H54 (cell line): ENCODE measurements at regions not wholly inside any gene's neighbourhood (a gene's known extent, or its start where the extent isn't known, plus 50 kb on each side); places are given as distances from the start of the nearest gene placed in this dataset.
"Not testable (repeated sequence)": the region's sequence is repeated elsewhere in the genome, so short reads cannot be mapped to it uniquely, and the experiment has no call there.

Source experiments
- DNase-seq: peaks from one replicate; pipeline ENCODE4 v3.0.0; 2011; ENCODE audit warnings: low spot score, mixed read lengths; ENCODE audit not compliant: insufficient read length
- FAIRE-seq: peaks from 3 replicates; lab custom pipeline; 2011; peaks lifted over from hg19 to GRCh38; lab: Jason Lieb, UNC
- POLR2A ChIP-seq: IDR thresholded peaks from 2 replicates; pipeline ENCODE4 v1.6.1; 2011; ENCODE audit warnings: low read depth, mild to moderate bottlenecking, low read length

DNA sequence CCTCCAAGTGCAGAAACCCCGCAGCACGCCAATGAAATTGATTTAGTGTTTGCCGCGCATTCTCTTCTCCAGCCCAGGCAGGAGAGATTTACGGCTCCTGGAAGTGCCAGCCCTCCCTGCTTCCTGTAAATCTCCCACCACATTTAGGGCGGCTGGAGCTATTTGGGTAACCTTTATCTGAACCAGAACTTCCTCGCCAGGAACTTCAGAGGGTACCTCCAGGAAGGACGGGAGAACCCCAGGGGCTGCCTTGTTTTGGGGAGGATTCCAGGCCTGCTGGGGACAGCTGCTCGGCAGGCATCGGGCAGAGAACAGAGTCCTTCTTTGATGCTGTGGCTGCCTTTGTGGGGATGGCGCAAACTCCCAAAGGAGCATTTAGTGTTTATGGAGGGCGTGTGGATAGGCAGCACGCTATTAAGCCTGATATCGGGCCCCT lies 122.0 kb upstream of the MYCN start:
- DNase-seq (no peak), FAIRE-seq (no peak)
- no peak for TF ChIP-seq POLR2A

DNA sequence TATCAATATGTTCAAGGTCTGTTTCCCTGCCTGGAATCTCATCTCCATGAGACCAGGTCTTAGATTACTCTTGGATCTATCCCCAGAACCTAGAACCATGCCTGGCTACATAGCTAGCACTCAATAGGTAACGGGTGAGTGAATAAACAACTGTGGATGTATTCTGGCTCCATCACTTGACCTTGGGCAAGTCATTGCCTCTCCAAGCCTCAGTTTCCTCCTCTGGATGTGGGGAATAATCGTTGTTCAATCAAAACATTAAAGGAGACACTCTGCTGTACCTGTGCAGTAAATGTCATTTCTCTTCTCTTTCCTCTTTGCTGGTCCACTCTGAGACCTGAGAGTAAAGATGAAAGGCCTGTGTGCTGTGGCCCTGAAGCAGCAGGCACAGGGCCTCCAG lies 121.5 kb upstream of the MYCN start:
- no peak for DNase-seq
- TF ChIP-seq POLR2A, result no peak
- no peak for FAIRE-seq

DNA sequence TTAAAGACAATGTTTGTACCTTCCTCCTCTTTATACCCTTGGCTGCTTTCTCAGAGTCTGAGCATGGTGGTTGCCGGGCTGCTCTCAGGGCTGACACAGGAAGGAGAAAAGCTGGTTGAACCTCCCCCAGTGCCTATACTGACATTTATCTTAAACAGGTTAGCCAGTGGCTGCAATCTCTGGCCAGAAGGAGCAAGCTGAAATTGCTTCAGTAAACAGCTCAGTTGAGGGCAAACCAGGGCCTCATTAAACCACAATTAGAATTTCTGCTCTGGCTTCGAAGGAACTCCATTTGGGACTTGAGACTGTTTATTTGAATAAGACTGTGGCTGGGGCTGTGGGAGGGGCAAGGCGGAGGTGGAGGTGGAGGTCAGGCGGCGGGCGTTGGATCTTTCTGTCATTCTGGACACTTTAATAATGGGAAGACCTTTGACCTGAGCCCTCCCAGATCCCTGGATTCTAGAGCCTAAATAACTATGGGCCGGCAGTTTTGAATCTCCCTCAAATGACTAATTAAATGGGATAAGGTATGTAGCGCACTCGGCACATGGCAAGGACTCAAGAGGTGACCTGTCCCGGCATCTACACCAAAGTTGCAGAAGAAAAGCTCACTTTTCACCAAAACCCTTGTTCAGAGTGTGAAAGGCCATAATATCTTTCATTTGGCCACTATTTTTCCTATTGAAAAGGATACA lies 120.6 kb upstream of the MYCN start:
- no peak for FAIRE-seq
- TF ChIP-seq POLR2A, result no peak
- no peak for DNase-seq

DNA sequence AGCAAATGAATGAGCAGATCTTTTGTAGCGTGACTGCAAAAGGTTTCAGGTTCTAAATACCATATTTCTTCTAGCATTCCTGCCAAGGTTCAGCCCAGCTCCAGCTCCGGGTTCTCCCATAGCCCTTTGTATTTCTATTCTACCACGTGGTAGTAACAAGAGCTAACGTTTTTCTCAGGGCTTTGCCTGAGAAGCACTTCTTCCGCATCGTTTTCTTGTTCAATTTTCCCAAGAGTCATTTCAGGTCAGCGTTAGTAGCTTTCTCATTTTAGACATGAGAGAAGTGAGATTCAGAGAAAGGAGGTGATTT lies 120.1 kb upstream of the MYCN start:
- TF ChIP-seq POLR2A, result no peak
- no peak for FAIRE-seq

DNA sequence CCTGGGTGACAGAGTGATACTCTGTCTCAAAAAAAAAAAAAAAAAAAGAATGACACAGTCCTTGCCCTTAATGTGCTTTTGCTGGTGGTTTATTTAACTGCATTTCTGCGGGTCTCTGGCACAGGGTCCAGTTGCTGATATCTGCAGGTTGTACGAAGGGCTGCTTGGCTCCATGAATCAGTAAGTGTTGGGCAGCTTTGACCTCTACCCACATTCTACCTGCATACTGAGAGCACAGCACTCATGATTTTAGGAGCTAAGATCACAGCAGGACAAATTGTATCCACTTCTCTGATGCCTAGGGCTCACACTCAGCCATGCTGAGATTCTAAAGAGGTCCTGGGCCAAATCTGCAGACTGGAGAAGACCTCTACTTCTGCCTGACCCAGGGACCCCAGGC lies 119.4 kb upstream of the MYCN start:
- no peak for TF ChIP-seq POLR2A
- no peak for DNase-seq
- no peak for FAIRE-seq

More for the DNA sequence above, 120.1 kb upstream of the MYCN start:
- DNase-seq, result no peak

GRCh38 chr2:15822151-15823044 lies 118.0 kb upstream of the MYCN start:
- DNase-seq (no peak), FAIRE-seq (no peak)
- TF ChIP-seq POLR2A, result no peak

DNA sequence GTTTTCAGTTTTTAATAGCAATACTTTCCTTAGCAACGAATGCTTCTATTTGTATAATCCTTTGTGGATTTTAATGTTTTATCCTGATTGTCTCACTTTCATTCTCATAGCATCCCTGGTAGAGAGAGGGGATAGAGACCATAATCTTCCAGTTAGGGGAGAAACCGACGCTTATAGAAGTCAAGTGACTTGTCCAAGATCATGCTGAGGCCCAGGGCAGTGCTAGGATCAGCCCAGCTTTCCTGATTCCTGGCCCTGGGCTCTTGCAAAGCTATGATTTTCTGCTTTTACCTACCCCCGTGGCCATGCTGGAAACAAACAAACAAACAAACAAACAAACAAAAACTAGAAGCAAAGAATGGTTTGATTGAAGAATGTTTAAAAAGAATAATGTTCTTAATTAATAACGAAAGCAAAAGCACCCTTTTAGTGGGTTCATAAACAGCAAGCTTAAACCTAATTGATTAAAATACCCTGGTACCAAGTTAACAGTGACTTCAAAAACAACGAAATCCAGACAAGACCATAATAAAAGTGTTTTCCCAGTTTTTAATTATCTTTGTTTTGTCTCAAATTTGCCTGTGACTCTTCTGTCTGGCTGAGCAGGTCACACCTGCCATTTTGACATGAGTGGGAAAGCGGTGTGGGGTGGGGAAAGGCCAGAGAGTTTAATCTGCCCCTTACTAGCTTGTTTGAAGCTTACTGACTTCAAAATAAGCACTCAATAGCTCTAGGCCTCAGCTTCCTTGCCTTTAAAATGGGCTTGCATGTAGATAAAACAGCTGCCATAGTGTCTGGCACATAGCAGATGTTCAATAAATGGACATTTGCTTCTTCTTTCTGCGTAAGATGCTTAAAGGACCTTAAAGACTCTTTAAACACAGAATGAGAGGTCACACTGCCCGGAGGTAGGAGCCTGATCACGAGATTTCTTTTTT lies 116.6 kb upstream of the MYCN start:
- no peak for DNase-seq
- FAIRE-seq, result no peak
- no peak for TF ChIP-seq POLR2A

DNA sequence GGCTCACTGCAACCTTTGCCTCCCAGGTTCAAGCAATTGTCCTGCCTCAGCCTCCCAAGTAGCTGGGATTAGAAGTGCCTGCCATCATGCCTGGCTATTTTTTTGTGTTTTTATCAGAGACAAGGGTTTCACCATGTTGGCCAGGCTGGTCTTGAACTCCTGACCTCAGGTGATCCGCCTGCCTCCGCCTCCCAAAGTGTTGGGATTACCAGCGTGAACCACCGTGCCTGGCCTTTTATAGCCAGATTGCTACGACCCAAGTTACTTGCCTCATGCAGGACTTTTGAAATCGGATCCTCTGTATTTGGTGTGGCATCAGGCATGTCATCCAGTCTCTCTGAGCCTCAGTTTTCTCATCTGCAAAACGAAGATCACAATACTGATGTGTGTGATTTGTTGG lies 115.9 kb upstream of the MYCN start:
- DNase-seq, FAIRE-seq: not testable (repeated sequence)

DNA sequence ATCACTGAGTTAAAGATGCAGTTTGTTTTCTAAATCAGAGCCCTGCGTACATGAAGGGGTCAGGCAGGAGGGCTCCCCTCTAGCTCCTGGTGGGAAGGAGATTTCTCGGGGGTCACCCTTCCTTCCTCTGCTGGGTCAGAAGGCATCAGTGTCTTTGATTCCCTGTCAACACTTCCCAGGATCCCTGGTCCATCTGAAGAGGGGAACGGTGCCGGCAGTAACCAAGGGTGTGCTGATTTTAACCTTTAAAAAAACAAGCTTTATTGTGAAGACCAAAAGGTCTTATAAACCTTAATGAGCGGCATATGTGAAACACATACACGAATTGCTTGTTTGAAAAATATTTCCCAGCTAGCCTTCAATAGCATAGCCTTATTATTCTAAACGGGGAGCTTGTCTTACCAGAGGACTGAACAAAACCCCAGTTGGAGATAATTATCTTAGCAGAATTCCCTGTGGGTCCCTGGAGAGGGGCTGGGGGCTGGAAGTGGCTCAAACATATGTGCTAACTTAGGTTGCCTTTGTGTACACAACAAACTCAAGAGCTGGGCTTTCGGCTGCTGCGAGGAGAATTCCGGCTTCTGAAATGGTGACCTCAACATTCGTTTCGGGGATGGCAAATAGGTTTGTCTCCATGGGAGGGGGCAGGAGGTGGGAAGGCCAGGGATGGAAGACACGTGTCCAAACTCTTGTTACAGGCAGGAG lies 114.9 kb upstream of the MYCN start:
- TF ChIP-seq POLR2A, result no peak
- FAIRE-seq, result no peak

DNA sequence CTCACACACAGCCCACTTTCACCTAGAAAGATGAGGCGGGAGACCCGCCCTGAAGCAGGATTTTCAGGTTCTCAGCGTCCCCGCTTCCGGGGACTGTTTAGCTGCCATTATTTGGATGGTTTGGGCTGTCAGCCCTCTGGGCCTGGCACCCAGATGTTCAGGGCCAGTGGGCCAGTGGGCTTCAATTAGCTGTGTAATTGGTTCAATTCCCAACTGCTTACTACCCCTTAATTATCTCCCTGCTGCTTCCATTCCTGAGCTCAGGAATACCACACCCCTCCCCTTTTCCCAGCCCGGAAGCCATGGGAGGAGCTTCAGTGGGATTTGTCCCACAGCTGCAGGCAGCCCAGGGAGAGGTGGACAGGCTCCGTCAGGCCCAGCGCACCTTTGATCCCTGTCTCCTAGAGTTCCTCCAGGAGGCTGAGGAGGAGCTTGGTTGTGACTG lies 114.1 kb upstream of the MYCN start:
- FAIRE-seq (no peak), DNase-seq (no peak)
- no peak for TF ChIP-seq POLR2A

More for the DNA sequence above, 114.9 kb upstream of the MYCN start:
- DNase-seq, result no peak

- DNase-seq (no peak), FAIRE-seq (no peak)
- no peak for TF ChIP-seq POLR2A
These were observed 113.3 kb upstream of the MYCN start for GRCh38 chr2:15827001-15827400.

- DNase-seq (no peak), FAIRE-seq (no peak)
- no peak for TF ChIP-seq POLR2A
These were observed 111.8 kb upstream of the MYCN start for GRCh38 chr2:15828576-15828975.

DNA sequence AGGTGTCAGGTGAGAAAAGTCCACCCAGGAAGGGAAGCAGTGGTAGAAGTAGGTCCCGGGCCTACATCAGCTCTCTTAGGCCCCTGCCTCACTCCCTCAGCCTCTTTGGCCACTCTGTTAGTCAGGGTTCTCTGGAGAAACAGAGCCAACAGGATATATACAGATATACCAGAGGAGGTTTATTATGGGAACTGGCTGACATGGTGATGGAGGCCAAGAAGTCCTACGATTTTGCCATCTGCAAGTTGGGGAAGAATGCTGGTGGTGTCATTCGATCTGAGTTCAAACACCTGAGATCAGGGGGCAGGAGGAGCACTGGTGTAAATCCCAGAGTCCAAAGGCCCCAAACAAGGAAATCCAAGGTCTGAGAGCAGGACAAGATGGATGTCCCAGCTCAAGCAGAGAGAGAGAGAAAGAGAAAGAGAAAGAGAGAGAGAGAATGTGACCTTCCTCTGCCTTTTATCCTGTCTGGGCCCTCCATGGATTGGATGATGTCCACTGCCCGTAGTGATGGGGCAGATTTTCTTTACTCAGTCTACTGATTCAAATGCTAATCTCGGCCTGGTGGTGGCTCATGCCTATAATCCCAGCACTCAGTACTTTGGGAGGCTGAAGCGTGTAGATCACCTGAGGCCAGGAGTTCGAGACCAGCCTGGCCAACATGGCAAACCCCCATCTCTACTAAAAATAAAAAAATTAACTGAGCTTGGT lies 111.1 kb upstream of the MYCN start:
- no peak for FAIRE-seq
- no peak for TF ChIP-seq POLR2A

More for the DNA sequence above, 111.1 kb upstream of the MYCN start:
- DNase-seq, result no peak
